HUDEP-2 (cell line): ENCODE measurements at regions not wholly inside any gene's neighbourhood (a gene's known extent, or its start where the extent isn't known, plus 50 kb on each side); places are given as distances from the start of the nearest gene placed in this dataset.
"Not testable (repeated sequence)": the region's sequence is repeated elsewhere in the genome, so short reads cannot be mapped to it uniquely, and the experiment has no call there.

Experiments
- DNase-seq, 76 experiments: peaks; one replicate each; lab custom pipeline; 2025; ENCODE audit not compliant: unreplicated experiment in 76 of 76; lab: John Stamatoyannopoulos, UW

DNA sequence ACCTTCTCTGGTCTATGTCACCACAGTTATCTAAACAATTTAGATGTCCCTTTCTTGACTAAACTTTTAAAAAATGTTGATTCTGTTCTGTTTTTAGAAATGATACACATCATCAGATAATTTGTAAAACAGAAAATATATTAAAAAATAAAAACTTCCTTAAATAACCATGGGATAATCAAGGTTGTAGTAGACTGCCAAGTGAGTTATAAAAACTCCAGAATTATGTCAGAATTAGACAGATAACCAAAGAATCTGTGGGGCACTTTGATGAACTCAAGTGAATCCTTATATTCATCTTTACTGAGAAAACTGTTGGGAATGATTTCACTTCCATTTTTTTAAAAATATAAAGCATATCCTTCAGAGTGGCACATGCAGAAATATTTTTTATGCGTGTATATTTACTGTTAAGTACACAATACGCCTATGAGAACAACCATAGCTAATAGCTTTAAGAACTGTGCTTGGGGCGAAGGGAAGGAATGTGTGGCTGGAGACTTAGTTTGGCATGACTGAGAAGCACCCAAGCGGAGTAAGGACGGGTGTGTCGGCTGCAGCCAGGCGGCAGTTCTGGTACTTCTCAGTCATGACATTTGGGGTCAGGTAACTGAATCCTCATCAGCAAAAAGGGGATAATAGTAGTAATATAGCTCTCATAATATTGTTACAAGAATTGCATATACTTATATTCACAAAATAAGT, 604.7 kb upstream of the CITED2 start:
- DNase-seq, result no peak

DNA sequence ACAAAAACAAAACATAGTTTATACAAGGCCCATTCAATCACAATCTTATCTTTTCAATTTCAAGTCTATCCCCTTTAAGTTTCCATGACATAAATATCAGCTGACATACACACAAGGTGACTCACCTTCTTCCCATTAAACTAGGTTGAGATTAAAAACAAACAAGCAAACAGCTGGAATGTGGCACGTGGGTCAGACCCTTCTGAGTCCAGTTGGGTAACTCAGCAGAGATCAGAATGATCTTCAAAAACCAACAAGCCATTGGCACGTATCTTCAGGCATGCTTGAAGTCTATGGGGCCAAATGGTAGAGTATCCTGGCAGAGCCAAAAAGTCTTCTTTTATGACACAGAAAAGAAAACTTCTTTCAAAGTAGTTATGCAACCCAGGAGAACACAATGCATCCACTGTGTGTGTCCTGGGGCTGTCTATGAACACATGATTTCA, 603.5 kb upstream of the CITED2 start:
- DNase-seq, result no peak

DNA sequence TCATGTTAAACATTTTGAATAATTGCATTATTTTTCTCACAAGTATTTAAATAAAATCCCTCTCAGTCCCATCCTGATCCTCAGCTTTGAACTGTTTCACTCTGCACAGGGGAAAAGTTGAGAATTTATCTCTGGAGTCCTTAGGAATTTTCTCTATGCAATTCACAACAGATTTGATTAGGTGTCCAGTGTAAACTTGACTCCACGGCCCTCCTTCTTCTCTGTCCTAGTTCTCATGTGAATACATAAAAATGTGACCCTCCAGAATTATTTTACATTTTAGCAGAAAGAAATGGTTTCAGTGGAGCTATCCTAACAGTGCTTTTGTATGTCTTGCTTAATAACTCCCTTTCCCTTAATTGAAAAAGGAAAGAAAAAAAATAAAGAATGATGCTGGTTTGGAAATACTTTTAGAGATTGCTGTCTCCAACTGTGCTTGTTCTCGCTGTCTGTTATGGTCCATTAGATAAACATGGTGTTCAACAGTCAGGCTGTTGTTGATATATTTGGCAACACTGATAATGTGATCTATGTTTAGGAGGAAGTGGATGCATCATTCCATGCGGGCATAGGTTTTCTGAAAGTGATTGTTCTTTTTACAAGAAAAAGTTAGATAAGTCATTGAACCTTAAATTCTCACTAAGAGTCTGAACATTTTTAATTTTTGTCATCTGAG, 599.4 kb upstream of the CITED2 start:
- DNase-seq, result peak in 6 of 76 experiments; percentile 3 to 20 (median 18)

DNA sequence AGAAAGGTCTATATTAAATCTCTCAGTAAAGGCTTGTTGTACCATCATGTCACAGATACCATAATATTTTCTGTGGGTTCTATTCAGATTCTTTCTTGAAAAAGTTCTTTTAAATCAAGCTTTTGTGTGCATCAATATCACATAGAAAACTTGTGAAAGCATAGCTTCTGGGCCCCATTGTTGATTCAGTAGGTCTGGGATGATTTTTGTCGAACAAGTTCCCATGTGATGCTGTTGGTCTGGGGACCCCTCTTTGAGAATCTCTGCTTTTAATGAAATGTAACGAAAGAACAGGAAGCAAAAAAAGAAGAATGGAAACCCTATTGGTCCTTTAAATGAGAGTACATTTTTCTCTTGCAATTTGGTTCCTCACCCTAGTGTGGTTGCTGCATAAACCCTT, 597.7 kb upstream of the CITED2 start:
- no peak for DNase-seq

DNA sequence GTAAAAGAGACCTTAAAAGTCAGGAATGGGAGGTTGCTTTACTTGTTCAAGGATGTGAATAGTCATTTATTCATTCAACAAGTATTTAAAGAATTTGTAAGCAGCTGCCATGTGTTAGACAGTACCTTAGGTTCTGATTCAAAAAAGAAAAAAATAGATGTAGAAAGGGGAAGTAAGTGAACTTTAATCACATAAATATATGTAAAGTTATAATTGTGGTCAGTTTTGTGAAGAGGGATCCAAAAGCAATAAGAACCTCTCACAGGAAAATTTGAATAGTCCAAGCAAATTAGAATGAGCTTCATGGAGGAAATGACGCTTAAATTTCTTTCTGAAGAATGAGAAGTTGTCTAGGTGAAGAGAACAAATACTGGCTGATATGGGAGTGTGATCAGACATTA, 596.1 kb upstream of the CITED2 start:
- DNase-seq, result no peak

DNA sequence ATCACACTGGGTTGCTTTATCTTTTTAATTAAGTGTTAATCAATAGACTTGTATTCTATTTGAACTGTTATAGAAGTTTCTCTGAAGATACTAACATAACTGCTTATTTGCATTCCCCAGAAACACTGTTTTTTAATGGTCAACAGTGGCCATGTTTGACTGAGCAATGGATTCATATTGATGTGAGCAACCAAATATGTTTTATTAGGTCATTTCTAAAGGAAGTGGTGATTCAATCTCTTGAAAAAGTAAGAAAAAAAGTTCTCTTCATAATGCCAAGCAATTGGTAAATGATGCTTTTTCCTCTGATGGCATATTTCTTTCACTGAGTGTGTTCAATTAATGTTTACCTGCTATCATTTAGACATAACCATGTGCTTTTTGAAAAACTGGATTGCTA, 593.0 kb upstream of the CITED2 start:
- no peak for DNase-seq

DNA sequence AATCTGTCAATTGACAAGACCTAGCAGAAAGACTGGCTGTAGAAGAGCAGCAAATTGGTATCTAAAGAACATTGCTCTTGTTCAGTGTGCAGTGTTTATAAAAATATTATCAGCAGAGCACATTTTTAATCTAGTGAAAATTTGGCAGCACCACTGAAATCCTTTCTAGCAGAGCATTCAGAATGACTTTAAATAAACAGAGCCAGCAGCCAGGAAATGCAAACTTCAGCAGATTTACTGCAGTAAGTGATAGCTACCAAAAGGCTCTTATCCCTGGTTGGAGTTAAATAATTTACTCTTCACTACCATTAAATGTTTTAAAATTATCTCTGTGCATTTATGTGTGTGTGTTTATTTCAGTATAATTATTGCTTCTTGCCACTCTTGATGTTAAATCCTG, 590.9 kb upstream of the CITED2 start:
- DNase-seq, result no peak

DNA sequence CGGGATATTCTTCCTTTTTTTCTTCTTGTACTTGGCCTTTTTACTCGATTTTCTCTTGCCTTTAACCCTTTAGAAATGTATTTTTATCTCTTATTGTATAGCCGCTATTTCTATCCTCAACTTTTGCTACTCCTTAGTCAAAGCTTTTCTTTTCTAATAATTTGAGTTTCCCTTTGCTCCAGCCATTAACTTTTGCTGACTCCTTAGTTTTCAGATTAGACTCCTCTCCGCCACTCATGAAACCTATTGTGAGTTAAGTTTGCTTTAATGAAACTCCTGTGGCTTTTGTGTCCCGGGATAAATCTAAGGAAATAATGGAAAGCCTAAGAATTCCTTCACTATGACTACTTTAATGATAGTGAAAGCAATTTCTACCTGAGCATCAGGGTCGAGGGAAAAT, 590.3 kb upstream of the CITED2 start:
- no peak for DNase-seq

DNA sequence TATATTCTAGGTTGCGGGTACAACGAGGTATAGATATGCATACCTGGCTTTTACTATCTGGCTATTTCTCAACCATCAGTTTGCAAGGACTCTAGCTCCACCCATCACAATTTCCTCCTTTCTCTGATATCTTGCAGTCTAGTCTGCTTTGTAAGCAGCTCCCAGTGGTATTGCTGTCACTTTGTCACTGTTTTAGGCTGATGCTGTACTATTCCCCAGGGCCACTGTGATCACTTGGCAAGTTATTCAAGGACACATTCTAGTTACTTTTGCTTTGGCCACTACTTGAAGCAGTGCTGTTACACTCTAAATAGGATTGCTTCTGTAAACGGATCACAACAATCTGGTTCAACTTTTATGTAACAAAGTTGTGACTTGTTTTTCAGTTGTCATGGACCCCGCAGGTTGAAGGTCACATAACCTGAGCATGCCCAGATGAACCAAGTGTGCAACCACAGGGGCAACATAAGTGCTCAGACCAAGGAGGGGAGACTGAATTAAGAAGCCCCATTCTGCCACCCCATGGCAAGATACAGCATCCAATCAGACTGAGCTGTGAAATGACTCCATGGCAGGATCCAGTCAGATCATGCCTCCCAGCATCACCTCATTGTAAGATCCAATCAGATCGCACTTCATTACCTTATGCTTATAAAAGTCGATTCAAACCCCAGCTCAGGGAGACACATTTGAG, 588.4 kb upstream of the CITED2 start:
- peak in 1 of 76 experiments; percentile 15 for DNase-seq

DNA sequence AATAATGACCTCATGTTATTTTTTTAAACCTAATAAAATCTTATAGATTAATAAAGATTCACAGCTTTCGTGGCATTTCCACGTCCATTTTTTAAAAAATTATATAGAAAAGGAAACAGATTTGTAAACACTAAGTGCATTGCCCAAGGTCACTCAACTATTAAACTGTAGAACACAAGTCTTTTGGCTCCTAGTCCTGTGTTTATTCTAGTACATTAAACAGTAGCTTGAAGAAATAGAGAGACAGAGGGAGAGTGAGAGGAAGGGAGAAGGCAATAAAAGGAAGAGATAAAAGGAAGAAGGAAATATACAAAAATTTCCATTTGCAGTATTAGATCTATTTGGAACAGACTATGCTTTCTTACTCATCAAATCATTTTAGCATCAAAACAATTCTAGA, 586.7 kb upstream of the CITED2 start:
- no peak for DNase-seq

DNA sequence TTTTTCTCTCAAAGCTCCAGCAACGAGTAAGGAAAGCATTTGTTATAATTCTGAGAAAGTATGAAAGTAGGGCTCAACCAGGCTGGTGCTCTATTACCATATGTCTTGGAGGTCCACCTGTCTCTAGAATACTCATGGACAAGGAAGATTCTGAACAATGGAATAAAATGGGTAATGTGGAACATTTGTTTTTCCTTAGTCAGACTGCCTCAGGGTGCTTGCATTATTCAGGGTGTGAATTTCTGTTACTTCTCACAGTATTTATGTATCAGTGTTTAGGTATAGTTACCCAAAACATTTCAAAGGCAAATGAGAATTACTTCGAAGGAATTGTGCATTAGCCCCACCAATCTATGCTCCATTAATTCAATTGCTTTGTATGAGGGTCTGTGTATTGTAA, 586.2 kb upstream of the CITED2 start:
- no peak for DNase-seq

DNA sequence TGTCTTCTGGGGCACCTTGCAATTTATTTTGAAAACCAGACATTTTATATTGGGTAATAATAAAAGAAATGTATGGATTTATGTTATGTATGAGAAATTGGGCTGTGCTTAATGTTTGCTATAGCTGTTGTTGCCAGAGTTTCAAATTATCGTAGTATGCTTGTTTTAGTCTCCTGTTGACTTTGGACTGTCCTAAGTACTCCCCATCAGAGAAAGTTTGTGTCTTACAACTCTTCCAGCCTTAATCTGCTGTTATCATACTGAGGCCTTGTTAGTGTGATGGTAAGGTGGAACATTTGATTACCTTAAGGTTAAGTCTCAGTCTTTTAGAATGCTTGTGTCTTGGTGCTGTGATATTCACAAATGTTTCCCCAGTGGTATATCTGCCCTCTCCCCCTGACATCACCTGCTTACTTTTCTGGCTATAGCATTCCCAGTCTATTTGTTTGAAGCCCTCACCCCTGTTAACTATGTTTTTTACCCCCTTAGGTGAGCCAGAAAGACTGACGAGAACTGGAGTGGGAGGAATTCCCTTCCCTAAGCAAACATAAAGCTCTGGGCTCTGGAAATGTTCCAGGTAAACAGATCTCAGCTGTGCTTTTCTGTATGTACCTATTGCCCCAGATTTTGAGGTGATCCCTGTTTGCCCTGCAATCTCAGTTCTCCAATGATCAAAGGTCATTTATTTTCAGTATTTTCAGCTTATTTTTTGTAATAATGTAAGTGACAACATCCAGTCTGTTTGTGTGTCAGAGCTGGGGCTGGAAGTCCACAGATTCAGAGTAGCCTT, 581.1 kb upstream of the CITED2 start:
- no peak for DNase-seq

DNA sequence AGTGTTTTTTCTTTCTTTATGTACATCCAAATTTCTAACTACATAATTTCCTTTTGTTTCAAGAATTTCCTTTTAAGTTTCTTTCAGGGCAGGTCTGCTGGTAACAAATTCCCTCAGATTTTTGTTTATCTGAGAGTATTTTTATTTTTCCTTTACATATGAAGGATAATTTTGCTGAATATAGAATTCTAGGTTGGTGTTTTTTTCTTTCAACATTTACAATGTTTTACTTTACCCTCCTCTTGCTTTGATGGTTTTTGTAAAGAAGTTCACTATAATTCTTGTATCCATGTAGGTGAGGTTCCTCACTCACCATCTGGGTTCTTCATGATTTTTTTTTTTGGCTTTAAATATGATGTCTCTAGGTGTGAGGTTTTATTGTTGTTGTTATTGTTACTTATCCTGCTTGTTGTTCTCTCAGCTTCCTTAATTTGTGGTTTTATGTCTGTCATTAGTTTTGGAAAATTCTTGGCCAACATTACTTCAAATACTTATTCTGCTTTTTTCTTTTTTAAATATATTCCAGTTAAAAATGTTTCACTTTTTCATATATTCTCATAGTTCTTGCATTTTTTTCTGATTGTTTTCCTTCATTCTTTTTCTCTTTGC, 580.1 kb upstream of the CITED2 start:
- no peak for DNase-seq

DNA sequence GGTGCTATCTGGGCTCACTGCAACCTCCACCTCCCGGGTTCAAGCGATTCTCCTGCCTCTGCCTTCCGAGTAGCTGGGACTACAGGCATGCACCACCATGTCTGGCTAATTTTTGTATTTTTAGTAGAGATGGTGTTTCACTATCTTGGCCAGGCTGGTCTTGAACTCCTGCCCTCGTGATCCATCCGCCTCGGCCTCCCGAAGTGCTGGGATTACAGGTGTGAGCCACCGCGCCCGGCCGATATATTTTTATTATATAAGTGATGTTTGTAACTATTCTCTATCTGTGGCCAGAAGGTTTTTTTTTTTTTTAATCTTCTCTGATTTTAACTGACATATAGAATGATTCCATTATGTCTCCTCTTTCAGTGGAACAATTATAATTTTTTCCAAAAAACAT, 579.3 kb upstream of the CITED2 start:
- not testable (repeated sequence) for DNase-seq

DNA sequence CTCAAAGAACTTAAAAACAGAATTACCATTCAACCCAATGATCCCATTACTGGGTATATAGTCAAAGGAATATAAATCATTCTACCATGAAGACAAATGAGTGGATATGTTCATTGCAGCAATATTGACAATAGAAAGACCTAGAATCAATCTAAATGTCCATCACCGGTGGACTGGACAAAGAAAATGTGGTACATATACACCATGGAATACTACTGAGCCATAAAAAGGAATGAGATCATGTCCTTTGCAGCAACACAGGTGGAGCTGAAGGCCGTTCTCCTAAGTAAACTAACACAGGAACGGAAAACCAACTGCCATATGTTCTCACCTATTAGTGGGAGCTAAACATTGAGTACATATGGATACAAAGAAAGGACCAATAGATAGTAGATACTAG, 576.7 kb upstream of the CITED2 start:
- no peak for DNase-seq

DNA sequence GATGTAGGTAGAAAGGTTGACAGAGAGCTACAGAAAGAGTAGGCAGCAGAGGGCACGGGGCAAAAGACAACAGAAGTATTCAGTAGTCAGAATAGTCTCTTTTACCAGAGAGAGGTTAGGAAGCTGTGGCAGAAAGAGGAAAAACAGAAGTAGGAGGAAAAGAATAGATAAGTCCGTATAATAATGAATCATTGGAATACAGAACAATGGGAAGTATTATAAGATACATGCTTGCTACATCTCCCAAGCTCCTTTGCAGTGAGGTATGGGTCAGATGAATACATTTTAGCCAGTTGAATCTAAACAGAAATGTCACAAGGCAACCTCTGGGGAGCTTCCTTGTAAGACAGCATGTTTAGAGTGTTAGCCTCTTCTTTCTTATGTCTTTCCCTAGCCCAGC, 570.5 kb upstream of the CITED2 start:
- no peak for DNase-seq

DNA sequence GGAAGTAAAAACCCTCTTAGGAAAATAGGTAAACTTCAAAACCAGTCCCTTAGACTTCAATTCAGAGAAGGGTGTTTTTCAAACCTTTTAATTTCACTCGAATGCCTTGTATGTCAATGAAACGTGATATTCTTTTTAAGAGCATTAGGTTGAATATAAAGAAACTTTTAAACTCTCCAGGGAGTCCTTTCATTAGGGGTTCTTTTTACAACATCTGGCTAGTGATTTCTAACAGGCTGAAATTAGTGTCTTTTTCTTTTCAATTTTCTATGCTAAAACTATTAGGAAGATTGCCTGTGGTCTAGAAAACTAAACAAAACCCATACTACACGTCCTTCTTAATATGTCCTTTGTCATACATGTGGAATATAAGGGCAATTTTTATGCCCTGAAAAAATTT, 569.7 kb upstream of the CITED2 start:
- DNase-seq, result no peak

DNA sequence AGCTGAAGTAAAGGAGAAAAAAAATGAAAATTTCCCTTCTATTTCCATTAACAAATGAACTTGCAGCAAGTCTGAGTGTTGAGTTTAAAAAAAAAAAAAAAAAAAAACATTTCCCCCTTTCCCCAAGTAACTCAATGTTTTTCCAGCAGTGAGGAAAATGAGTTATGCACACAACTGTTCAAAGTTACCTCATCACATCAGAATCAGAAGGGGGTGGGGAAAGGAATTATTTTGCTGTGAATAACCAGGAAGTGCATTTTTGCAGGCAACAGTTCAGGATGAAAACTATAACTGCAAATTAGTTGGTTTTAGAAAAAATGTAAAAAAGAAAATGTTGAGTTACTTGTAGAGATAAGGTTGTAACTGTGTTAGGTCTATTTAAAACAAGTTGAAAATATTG, 568.9 kb upstream of the CITED2 start:
- no peak for DNase-seq

DNA sequence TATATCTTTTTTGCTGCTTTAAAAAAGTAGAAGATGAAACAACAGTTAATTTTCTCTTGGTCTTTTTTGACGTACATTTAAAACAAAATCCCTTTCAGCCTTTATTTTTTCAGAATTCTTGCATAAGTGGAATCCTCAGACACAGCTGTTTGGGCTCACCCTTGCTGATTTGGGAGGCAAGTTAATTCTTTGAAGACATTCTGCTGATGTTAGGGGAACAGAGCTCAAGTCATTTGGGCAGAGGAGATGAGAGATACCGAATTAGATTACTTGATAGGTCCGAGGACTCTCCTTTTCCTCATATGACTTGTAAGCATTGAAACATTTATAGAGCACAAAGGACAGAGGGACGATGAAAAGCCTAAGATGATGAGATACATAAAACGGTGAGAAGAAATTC, 567.9 kb upstream of the CITED2 start:
- DNase-seq, result no peak

DNA sequence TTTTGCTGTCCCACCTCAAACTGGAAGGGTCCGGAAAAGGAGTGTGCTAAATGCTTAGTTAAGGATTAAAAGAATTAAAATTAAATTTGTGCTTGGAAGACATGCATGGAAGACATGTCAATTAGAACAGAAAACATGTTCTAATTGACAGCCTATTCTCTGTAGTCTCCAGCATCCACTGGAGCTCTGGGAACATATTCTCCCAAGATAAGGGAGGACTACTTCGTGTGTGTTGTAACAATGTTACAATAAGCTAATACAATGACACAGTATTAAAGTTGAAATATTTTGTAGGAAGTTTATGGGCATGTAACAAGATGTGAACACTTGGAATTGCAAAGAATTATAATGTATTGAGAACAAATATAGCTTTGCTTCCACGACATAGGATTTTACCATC, 567.4 kb upstream of the CITED2 start:
- no peak for DNase-seq
